Vagina (tissue), 2 donors: ENCODE measurements at regions not wholly inside any gene's neighbourhood (a gene's known extent, or its start where the extent isn't known, plus 50 kb on each side); places are given as distances from the start of the nearest gene placed in this dataset.
A peak's percentile ranks its signal among the peaks of the same experiment; 100 is the strongest.

Experiments
- DNase-seq, 2 donors: peaks; one replicate each; pipeline ENCODE4 v3.0.0-alpha.2; 2017; ENCODE audit errors: extremely low spot score in 2 of 2
- H3K27ac ChIP-seq: fragments of 200-600 bp; sonication (generic); one replicate; pipeline ENCODE4 v1.5.1; 2019
- H3K27me3 ChIP-seq: fragments of 200-600 bp; sonication (generic); one replicate; pipeline ENCODE4 v1.5.1; 2019
- H3K36me3 ChIP-seq, 2 donors: fragments of 200-600 bp; sonication (generic); one replicate each; pipeline ENCODE4 v1.5.1; 2017 to 2019
- H3K4me1 ChIP-seq: fragments of 200-600 bp; sonication (generic); one replicate; pipeline ENCODE4 v1.5.1; 2019
- H3K4me3 ChIP-seq, 2 donors: fragments of 200-600 bp; sonication (generic); 1 replicate in 1 of 2; 2 replicates in 1 of 2; pipeline ENCODE4 v1.5.1; 2016 to 2019
- H3K9me3 ChIP-seq: fragments of 200-600 bp; sonication (generic); one replicate; pipeline ENCODE4 v1.5.1; 2019
- POLR2A ChIP-seq, 2 donors: fragments of 450-650 bp; IDR thresholded peaks; one replicate each; pipeline ENCODE4 v1.6.1; 2017; ENCODE audit warnings: antibody characterized with exemption in 2 of 2, mild to moderate bottlenecking in 2 of 2, moderate library complexity in 2 of 2
- POLR2AphosphoS5 ChIP-seq, 2 donors: sonication (generic); formaldehyde crosslinking; IDR thresholded peaks; one replicate each; pipeline ENCODE4 v1.9.0; 2017; ENCODE audit warnings: antibody characterized with exemption in 2 of 2, mild to moderate bottlenecking in 2 of 2, low read depth in 1 of 2; ENCODE audit not compliant: insufficient read depth in 1 of 2
- intact Hi-C: fragments of 100-400 bp; cut with DNase I; formaldehyde crosslinking; loops from one replicate; pipeline ENCODE4 v1.15.1; 2023
- TF ChIP-seq, protein P1 (sequence below), 3 experiments: fragments of 450-650 bp in 2 of 3; fragments of 200-600 bp in 1 of 3; sonication (generic) in 1 of 3; IDR thresholded peaks; one replicate each; pipeline ENCODE4 v1.5.1; 2017 to 2019; ENCODE audit warnings: antibody characterized with exemption in 3 of 3, mild to moderate bottlenecking in 2 of 3, moderate library complexity in 2 of 3

- H3K27ac ChIP-seq = no peak overlapping the region
- H3K4me1 ChIP-seq = no peaks in the 10 kb centered on the region
- H3K9me3 ChIP-seq = no peaks in the 10 kb centered on the region
- H3K4me3 ChIP-seq = no peak overlapping the region
- H3K27me3 ChIP-seq = no peaks in the 10 kb centered on the region
- TF ChIP-seq, protein P1, sequence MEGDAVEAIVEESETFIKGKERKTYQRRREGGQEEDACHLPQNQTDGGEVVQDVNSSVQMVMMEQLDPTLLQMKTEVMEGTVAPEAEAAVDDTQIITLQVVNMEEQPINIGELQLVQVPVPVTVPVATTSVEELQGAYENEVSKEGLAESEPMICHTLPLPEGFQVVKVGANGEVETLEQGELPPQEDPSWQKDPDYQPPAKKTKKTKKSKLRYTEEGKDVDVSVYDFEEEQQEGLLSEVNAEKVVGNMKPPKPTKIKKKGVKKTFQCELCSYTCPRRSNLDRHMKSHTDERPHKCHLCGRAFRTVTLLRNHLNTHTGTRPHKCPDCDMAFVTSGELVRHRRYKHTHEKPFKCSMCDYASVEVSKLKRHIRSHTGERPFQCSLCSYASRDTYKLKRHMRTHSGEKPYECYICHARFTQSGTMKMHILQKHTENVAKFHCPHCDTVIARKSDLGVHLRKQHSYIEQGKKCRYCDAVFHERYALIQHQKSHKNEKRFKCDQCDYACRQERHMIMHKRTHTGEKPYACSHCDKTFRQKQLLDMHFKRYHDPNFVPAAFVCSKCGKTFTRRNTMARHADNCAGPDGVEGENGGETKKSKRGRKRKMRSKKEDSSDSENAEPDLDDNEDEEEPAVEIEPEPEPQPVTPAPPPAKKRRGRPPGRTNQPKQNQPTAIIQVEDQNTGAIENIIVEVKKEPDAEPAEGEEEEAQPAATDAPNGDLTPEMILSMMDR (IDR thresholded peaks at IDR 0.05) = no peak
- no peaks in the 10 kb centered on the region for H3K36me3 ChIP-seq
- no peak for DNase-seq
- intact Hi-C loops = no loop called here
These were observed 84.4 kb upstream of the SCAF8 start for GRCh38 chr6:154648888-154649205.

DNA sequence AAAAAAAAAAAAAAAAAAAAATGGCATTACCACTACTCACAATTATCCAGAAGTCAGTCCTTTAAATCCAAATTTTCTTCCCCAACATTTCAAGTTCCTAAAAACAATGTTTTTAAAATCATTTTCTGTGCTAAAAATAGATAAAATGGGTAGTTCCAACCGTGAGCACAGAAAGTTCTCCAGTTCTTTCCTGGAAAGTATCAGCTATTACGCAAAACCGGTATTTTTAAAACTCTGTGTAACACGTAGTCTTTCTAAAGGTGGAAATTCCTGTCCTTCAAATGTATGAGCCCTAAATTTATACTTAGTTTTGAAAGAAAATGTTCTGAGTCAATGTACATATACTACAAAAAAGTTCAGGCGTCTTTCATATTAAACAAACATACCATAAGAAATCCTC lies 83.5 kb upstream of the SCAF8 start:
- peaks cover 6% of the 10 kb centered on the region for H3K4me1 ChIP-seq
- no peak for DNase-seq
- H3K36me3 ChIP-seq = no peaks in the 10 kb centered on the region
- no peak overlapping the region for H3K4me3 ChIP-seq
- TF ChIP-seq POLR2AphosphoS5 (IDR thresholded peaks at IDR 0.05; ENCODE audit: insufficient read depth in 1 of 2, low read depth in 1 of 2) (peak in 1 of 2 donors; percentile 41), POLR2A (IDR thresholded peaks at IDR 0.05) (no peak)
- intact Hi-C loops = no loop called here
- no peaks in the 10 kb centered on the region for H3K27me3 ChIP-seq
- no peaks in the 10 kb centered on the region for H3K9me3 ChIP-seq
- H3K27ac ChIP-seq = no peak overlapping the region

DNA sequence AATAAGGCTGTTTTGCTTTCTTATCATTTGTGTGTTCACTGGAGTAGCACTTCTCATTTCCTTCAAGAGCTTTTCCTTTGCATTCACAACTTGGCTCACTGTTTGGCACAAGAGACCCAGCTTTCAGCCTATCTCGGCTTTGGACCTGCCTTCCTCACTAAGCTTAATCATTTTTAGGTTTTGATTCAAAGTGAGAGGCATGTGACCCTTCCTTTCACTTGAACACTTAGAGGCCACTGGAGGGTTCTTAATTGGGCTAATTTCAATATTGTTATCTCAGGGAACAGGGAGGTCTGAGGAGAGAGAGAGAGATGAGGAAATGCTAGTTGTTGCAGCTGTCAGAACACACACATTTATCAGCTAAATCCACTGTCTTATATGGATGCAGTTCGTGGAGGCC lies 82.9 kb upstream of the SCAF8 start:
- TF ChIP-seq POLR2AphosphoS5 (IDR thresholded peaks at IDR 0.05; ENCODE audit: insufficient read depth in 1 of 2, low read depth in 1 of 2) (no peak), POLR2A (IDR thresholded peaks at IDR 0.05) (no peak)
- TF ChIP-seq, protein P1 (IDR thresholded peaks at IDR 0.05) = no peak
- Histone ChIP-seq H3K4me3 (no peak overlapping the region), H3K36me3 (no peaks in the 10 kb centered on the region), H3K4me1 (peaks cover 6% of the 10 kb centered on the region), H3K27me3 (no peaks in the 10 kb centered on the region), H3K9me3 (no peaks in the 10 kb centered on the region), H3K27ac (no peak overlapping the region)
- intact Hi-C loops = no loop called here
- no peak for DNase-seq

DNA sequence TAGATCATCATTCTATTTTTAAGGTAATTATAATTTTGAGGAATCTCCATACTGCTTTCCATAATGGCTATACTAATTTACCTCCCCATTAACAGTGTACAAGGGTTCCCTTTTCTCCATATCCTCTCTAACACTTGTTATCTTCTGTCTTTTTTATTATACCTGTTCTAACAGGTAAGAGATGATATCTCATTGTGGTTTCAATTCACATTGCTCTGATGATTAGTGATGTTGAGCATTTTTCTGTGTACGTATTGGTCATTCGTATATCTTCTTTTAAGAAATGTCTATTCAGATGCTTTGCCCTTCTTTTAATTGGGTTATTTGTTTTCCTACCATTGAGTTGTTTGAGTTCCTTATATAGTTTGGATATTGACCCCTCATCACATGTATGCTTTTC lies 81.6 kb upstream of the SCAF8 start:
- intact Hi-C loops = no loop called here
- no peaks in the 10 kb centered on the region for H3K9me3 ChIP-seq
- DNase-seq = no peak

GRCh38 chr6:154653385-154653784 lies 79.8 kb upstream of the SCAF8 start:
- Histone ChIP-seq H3K9me3 (no peaks in the 10 kb centered on the region), H3K27ac (no peak overlapping the region), H3K4me3 (no peak overlapping the region), H3K36me3 (no peaks in the 10 kb centered on the region), H3K27me3 (no peaks in the 10 kb centered on the region), H3K4me1 (peaks cover 6% of the 10 kb centered on the region)
- intact Hi-C loops = no loop called here
- TF ChIP-seq POLR2A (IDR thresholded peaks at IDR 0.05) (no peak), POLR2AphosphoS5 (IDR thresholded peaks at IDR 0.05; ENCODE audit: insufficient read depth in 1 of 2, low read depth in 1 of 2) (no peak)
- TF ChIP-seq, protein P1 (IDR thresholded peaks at IDR 0.05) = no peak
- no peak for DNase-seq

More for the DNA sequence above, 81.6 kb upstream of the SCAF8 start:
- Histone ChIP-seq H3K4me3 (no peak overlapping the region), H3K27me3 (no peaks in the 10 kb centered on the region), H3K4me1 (peaks cover 6% of the 10 kb centered on the region), H3K36me3 (no peaks in the 10 kb centered on the region), H3K27ac (no peak overlapping the region)
- no peak for TF ChIP-seq POLR2A (IDR thresholded peaks at IDR 0.05)
- TF ChIP-seq POLR2AphosphoS5 (IDR thresholded peaks at IDR 0.05; ENCODE audit: insufficient read depth in 1 of 2, low read depth in 1 of 2) = no peak
- TF ChIP-seq, protein P1 (IDR thresholded peaks at IDR 0.05) = no peak

- no peak for DNase-seq
- Histone ChIP-seq H3K9me3 (no peaks in the 10 kb centered on the region), H3K36me3 (no peaks in the 10 kb centered on the region), H3K27ac (no peak overlapping the region), H3K4me3 (no peak overlapping the region), H3K4me1 (peaks cover 6% of the 10 kb centered on the region), H3K27me3 (no peaks in the 10 kb centered on the region)
- TF ChIP-seq POLR2A (IDR thresholded peaks at IDR 0.05) (no peak), POLR2AphosphoS5 (IDR thresholded peaks at IDR 0.05; ENCODE audit: insufficient read depth in 1 of 2, low read depth in 1 of 2) (peak in 1 of 2 donors; percentile 92)
- intact Hi-C loops = no loop called here
These were observed 79.4 kb upstream of the SCAF8 start for GRCh38 chr6:154653853-154654252.
